ENCODE measurements at regions not wholly inside any gene's neighbourhood (a gene's known extent, or its start where the extent isn't known, plus 50 kb on each side); places are given as distances from the start of the nearest gene placed in this dataset.

GRCh38 chr7:22655781-22656180, 71.2 kb upstream of the IL6 start:
- no peak for DNase-seq

GRCh38 chr7:22654831-22655230, 72.2 kb upstream of the IL6 start:
- no peak for DNase-seq

GRCh38 chr7:22653951-22654350, 73.0 kb upstream of the IL6 start:
- DNase-seq: no peak

- no peak for DNase-seq
Observed at GRCh38 chr7:22651534-22652243, 75.3 kb upstream of the IL6 start.

- DNase-seq: no peak
Observed at GRCh38 chr7:22651036-22651435, 76.0 kb upstream of the IL6 start.

- no peak for DNase-seq
Observed at GRCh38 chr7:22649686-22650085, 77.3 kb upstream of the IL6 start.

- DNase-seq: no peak
Observed at GRCh38 chr7:22647451-22648257, 79.3 kb upstream of the IL6 start.

GRCh38 chr7:22645418-22646181, 81.4 kb upstream of the IL6 start:
- no peak for DNase-seq

- no peak for DNase-seq
Observed at GRCh38 chr7:22642454-22642853, 84.5 kb upstream of the IL6 start.

GRCh38 chr7:22640269-22640668, 86.7 kb upstream of the IL6 start:
- DNase-seq: no peak

GRCh38 chr7:22639396-22639795, 87.6 kb upstream of the IL6 start:
- DNase-seq: no peak

GRCh38 chr7:22635349-22635748, 91.7 kb upstream of the IL6 start:
- no peak for DNase-seq

- DNase-seq: no peak
Observed at GRCh38 chr7:22633954-22634474, 93.0 kb upstream of the IL6 start.

GRCh38 chr7:22633286-22633953, 93.6 kb upstream of the IL6 start:
- DNase-seq: no peak

- no peak for DNase-seq
Observed at GRCh38 chr7:22632674-22633073, 94.3 kb upstream of the IL6 start.

GRCh38 chr7:22631730-22632129, 95.3 kb upstream of the IL6 start:
- DNase-seq: no peak

- DNase-seq: no peak
Observed at GRCh38 chr7:22630069-22630468, 96.9 kb upstream of the IL6 start.

- no peak for DNase-seq
Observed at GRCh38 chr7:22629056-22629455, 97.9 kb upstream of the IL6 start.

- no peak for DNase-seq
Observed at GRCh38 chr7:22628112-22628511, 98.9 kb upstream of the IL6 start.

GRCh38 chr7:22627136-22627535, 99.9 kb upstream of the IL6 start:
- DNase-seq: no peak

GRCh38 chr7:22625251-22625650, 101.7 kb upstream of the IL6 start:
- DNase-seq: no peak

- DNase-seq: no peak
Observed at GRCh38 chr7:22624781-22625180, 102.2 kb upstream of the IL6 start.
